Smooth muscle cell of the brain vasculature (primary cell): ENCODE measurements at regions not wholly inside any gene's neighbourhood (a gene's known extent, or its start where the extent isn't known, plus 50 kb on each side); places are given as distances from the start of the nearest gene placed in this dataset.

Experiments
- DNase-seq: peaks from one replicate; pipeline ENCODE4 v3.0.0-alpha.2; 2012; ENCODE audit warnings: low read depth, low spot score

GRCh38 chr16:73845238-73846006, 451.2 kb upstream of the PSMD7 start:
- no peak for DNase-seq

GRCh38 chr16:73840728-73841127, 455.9 kb upstream of the PSMD7 start:
- DNase-seq, result no peak

- DNase-seq, result no peak
Observed at GRCh38 chr16:73831220-73831619, 465.4 kb upstream of the PSMD7 start.

- no peak for DNase-seq
Observed at GRCh38 chr16:73823205-73823849, 473.3 kb upstream of the PSMD7 start.

- no peak for DNase-seq
Observed at GRCh38 chr16:73817526-73818324, 478.9 kb upstream of the PSMD7 start.

GRCh38 chr16:73813527-73813926, 483.1 kb upstream of the PSMD7 start:
- DNase-seq, result no peak

GRCh38 chr16:73804456-73804855, 492.2 kb upstream of the PSMD7 start:
- DNase-seq, result no peak

GRCh38 chr16:73798471-73798870, 498.1 kb upstream of the PSMD7 start:
- no peak for DNase-seq

- no peak for DNase-seq
Observed at GRCh38 chr16:73797115-73797514, 499.5 kb upstream of the PSMD7 start.

- no peak for DNase-seq
Observed at GRCh38 chr16:73796241-73796640, 500.4 kb upstream of the PSMD7 start.

GRCh38 chr16:73794994-73795393, 501.6 kb upstream of the PSMD7 start:
- no peak for DNase-seq

- no peak for DNase-seq
Observed at GRCh38 chr16:73793871-73794437, 502.7 kb upstream of the PSMD7 start.

GRCh38 chr16:73793260-73793659, 503.4 kb upstream of the PSMD7 start:
- DNase-seq, result no peak

- DNase-seq, result no peak
Observed at GRCh38 chr16:73792199-73793020, 504.2 kb upstream of the PSMD7 start.

GRCh38 chr16:73781297-73781696, 515.3 kb upstream of the PSMD7 start:
- DNase-seq, result no peak

GRCh38 chr16:73778887-73779286, 517.7 kb upstream of the PSMD7 start:
- no peak for DNase-seq

GRCh38 chr16:73775841-73776388, 520.7 kb upstream of the PSMD7 start:
- no peak for DNase-seq

GRCh38 chr16:73771196-73772064, 525.2 kb upstream of the PSMD7 start:
- DNase-seq, result no peak

- DNase-seq, result peak; percentile 26
Observed at GRCh38 chr16:73768786-73769203, 527.8 kb upstream of the PSMD7 start.

GRCh38 chr16:73764321-73764720, 532.3 kb upstream of the PSMD7 start:
- DNase-seq, result no peak
